ENCODE measurements at regions not wholly inside any gene's neighbourhood (a gene's known extent, or its start where the extent isn't known, plus 50 kb on each side); places are given as distances from the start of the nearest gene placed in this dataset.

- Histone ChIP-seq H3K9me3 (no peaks in the 10 kb centered on the region), H3K4me3 (ENCODE audit: control insufficient read depth in 1 of 2, extremely low read depth in 1 of 2, low read length in 1 of 2) (no peak overlapping the region), H3K27me3 (replicated peaks in 1 of 2; ENCODE audit: control insufficient read depth in 2 of 2, extremely low read depth in 1 of 2, insufficient read depth in 2 of 2, low read length in 1 of 2) (peaks cover 0 to 10% of the 10 kb centered on the region in 2 experiments), H3K36me3 (ENCODE audit: control insufficient read depth in 2 of 2, extremely low read depth in 1 of 2, insufficient read depth in 1 of 2, low read length in 1 of 2) (no peaks in the 10 kb centered on the region), H3K4me1 (ENCODE audit: control insufficient read depth in 1 of 2, extremely low read depth in 1 of 2, insufficient read depth in 2 of 2, low read length in 2 of 2) (no peaks in the 10 kb centered on the region), H3K27ac (ENCODE audit: low read length) (no peak overlapping the region)
- H3K9me3 Mint-ChIP-seq = no peaks in the 10 kb centered on the region
- peaks cover 0 to 6% (median 0%) of the 10 kb centered on the region in 3 donors for H3K4me1 Mint-ChIP-seq
- POLR2A ChIA-PET = no interaction called here
- peaks cover 2 to 7% of the 10 kb centered on the region in 2 donors for H3K27me3 Mint-ChIP-seq
- no peak for DNase-seq
- CTCF ChIA-PET = no interaction called here
- H3K27ac Mint-ChIP-seq = no peak overlapping the region
- no peak overlapping the region for H3K4me3 Mint-ChIP-seq
- ATAC-seq (replicated peaks in 1 of 4) = no peak
- no peaks in the 10 kb centered on the region for H3K36me3 Mint-ChIP-seq
These were observed 182.3 kb downstream of the MACROH2A1 start for GRCh38 chr5:135216471-135217343.

- Histone ChIP-seq H3K4me1 (ENCODE audit: control insufficient read depth in 1 of 2, extremely low read depth in 1 of 2, insufficient read depth in 2 of 2, low read length in 2 of 2) (no peaks in the 10 kb centered on the region), H3K4me3 (ENCODE audit: control insufficient read depth in 1 of 2, extremely low read depth in 1 of 2, low read length in 1 of 2) (no peak overlapping the region), H3K36me3 (ENCODE audit: control insufficient read depth in 2 of 2, extremely low read depth in 1 of 2, insufficient read depth in 1 of 2, low read length in 1 of 2) (no peaks in the 10 kb centered on the region), H3K9me3 (no peaks in the 10 kb centered on the region), H3K27me3 (replicated peaks in 1 of 2; ENCODE audit: control insufficient read depth in 2 of 2, extremely low read depth in 1 of 2, insufficient read depth in 2 of 2, low read length in 1 of 2) (peaks cover 0 to 10% of the 10 kb centered on the region in 2 experiments), H3K27ac (ENCODE audit: low read length) (no peak overlapping the region)
- Mint-ChIP-seq H3K27ac (no peak overlapping the region), H3K36me3 (no peaks in the 10 kb centered on the region), H3K27me3 (peaks cover 2 to 7% of the 10 kb centered on the region in 2 donors), H3K4me3 (no peak overlapping the region), H3K4me1 (peaks cover 0 to 6% (median 0%) of the 10 kb centered on the region in 3 donors), H3K9me3 (no peaks in the 10 kb centered on the region)
- ATAC-seq (replicated peaks in 1 of 4) (no peak), DNase-seq (no peak)
- WGBS (ENCODE audit: insufficient coverage) = 56% methylated on average over 5 of the region's 7 CpGs
- CTCF ChIA-PET = no interaction called here
- POLR2A ChIA-PET = no interaction called here
These were observed 181.8 kb upstream of the PITX1 start for GRCh38 chr5:135215617-135216470.

- Histone ChIP-seq H3K27me3 (replicated peaks in 1 of 2; ENCODE audit: control insufficient read depth in 2 of 2, extremely low read depth in 1 of 2, insufficient read depth in 2 of 2, low read length in 1 of 2) (peaks cover 0 to 10% of the 10 kb centered on the region in 2 experiments), H3K4me3 (ENCODE audit: control insufficient read depth in 1 of 2, extremely low read depth in 1 of 2, low read length in 1 of 2) (no peak overlapping the region), H3K4me1 (ENCODE audit: control insufficient read depth in 1 of 2, extremely low read depth in 1 of 2, insufficient read depth in 2 of 2, low read length in 2 of 2) (no peaks in the 10 kb centered on the region), H3K36me3 (ENCODE audit: control insufficient read depth in 2 of 2, extremely low read depth in 1 of 2, insufficient read depth in 1 of 2, low read length in 1 of 2) (no peaks in the 10 kb centered on the region), H3K9me3 (no peaks in the 10 kb centered on the region), H3K27ac (ENCODE audit: low read length) (no peak overlapping the region)
- H3K27me3 Mint-ChIP-seq = peaks cover 4 to 7% of the 10 kb centered on the region in 2 donors
- CTCF ChIA-PET = no interaction called here
- H3K4me1 Mint-ChIP-seq = peaks cover 0 to 6% (median 0%) of the 10 kb centered on the region in 3 donors
- DNase-seq = no peak
- ATAC-seq (replicated peaks in 1 of 4) = no peak
- H3K4me3 Mint-ChIP-seq = no peak overlapping the region
- no peaks in the 10 kb centered on the region for H3K36me3 Mint-ChIP-seq
- H3K27ac Mint-ChIP-seq = no peak overlapping the region
- WGBS (ENCODE audit: insufficient coverage) = 48% methylated on average over 4 of the region's 7 CpGs
- no peaks in the 10 kb centered on the region for H3K9me3 Mint-ChIP-seq
- POLR2A ChIA-PET = no interaction called here
These were observed 181.0 kb upstream of the PITX1 start for GRCh38 chr5:135214897-135215616.

GRCh38 chr5:135213466-135214239, 179.6 kb upstream of the PITX1 start:
- Histone ChIP-seq H3K4me3 (ENCODE audit: control insufficient read depth in 1 of 2, extremely low read depth in 1 of 2, low read length in 1 of 2) (no peak overlapping the region), H3K4me1 (ENCODE audit: control insufficient read depth in 1 of 2, extremely low read depth in 1 of 2, insufficient read depth in 2 of 2, low read length in 2 of 2) (no peaks in the 10 kb centered on the region), H3K27me3 (replicated peaks in 1 of 2; ENCODE audit: control insufficient read depth in 2 of 2, extremely low read depth in 1 of 2, insufficient read depth in 2 of 2, low read length in 1 of 2) (peaks cover 0 to 15% of the 10 kb centered on the region in 2 experiments), H3K36me3 (ENCODE audit: control insufficient read depth in 2 of 2, extremely low read depth in 1 of 2, insufficient read depth in 1 of 2, low read length in 1 of 2) (no peaks in the 10 kb centered on the region), H3K9me3 (no peaks in the 10 kb centered on the region), H3K27ac (ENCODE audit: low read length) (no peak overlapping the region)
- Mint-ChIP-seq H3K27me3 (peaks cover 10 to 11% of the 10 kb centered on the region in 2 donors), H3K9me3 (no peaks in the 10 kb centered on the region), H3K36me3 (no peaks in the 10 kb centered on the region), H3K4me3 (no peak overlapping the region), H3K27ac (no peak overlapping the region), H3K4me1 (peaks cover 0 to 6% (median 0%) of the 10 kb centered on the region in 3 donors)
- 74% methylated on average over 13 of the region's 15 CpGs for WGBS (ENCODE audit: insufficient coverage)
- ChIA-PET POLR2A (no interaction called here), CTCF (no interaction called here)
- no peak for ATAC-seq (replicated peaks in 1 of 4)
- no peak for DNase-seq

GRCh38 chr5:135213027-135213386, 179.0 kb upstream of the PITX1 start:
- H3K27ac ChIP-seq (ENCODE audit: low read length) = no peak overlapping the region
- H3K4me1 ChIP-seq (ENCODE audit: control insufficient read depth in 1 of 2, extremely low read depth in 1 of 2, insufficient read depth in 2 of 2, low read length in 2 of 2) = no peaks in the 10 kb centered on the region
- H3K4me3 ChIP-seq (ENCODE audit: control insufficient read depth in 1 of 2, extremely low read depth in 1 of 2, low read length in 1 of 2) = no peak overlapping the region
- 100% methylated on average over 1 of the region's 5 CpGs for WGBS (ENCODE audit: insufficient coverage)
- peaks cover 0 to 15% of the 10 kb centered on the region in 2 experiments for H3K27me3 ChIP-seq (replicated peaks in 1 of 2; ENCODE audit: control insufficient read depth in 2 of 2, extremely low read depth in 1 of 2, insufficient read depth in 2 of 2, low read length in 1 of 2)
- no peak overlapping the region for H3K27ac Mint-ChIP-seq
- no peaks in the 10 kb centered on the region for H3K9me3 Mint-ChIP-seq
- ChIA-PET POLR2A (no interaction called here), CTCF (interaction anchor here in 1 of 2 donors (0.6 kb wide), 1 partner anchor 12 kb away, joined by 4 read pairs; no protein-coding TSS in a partner anchor)
- H3K9me3 ChIP-seq = no peaks in the 10 kb centered on the region
- no peaks in the 10 kb centered on the region for H3K36me3 Mint-ChIP-seq
- H3K4me3 Mint-ChIP-seq = no peak overlapping the region
- no peaks in the 10 kb centered on the region for H3K36me3 ChIP-seq (ENCODE audit: control insufficient read depth in 2 of 2, extremely low read depth in 1 of 2, insufficient read depth in 1 of 2, low read length in 1 of 2)
- ATAC-seq (replicated peaks in 1 of 4) (no peak), DNase-seq (no peak)
- peaks cover 15 to 16% of the 10 kb centered on the region in 2 donors for H3K27me3 Mint-ChIP-seq
- peaks cover 0 to 6% (median 0%) of the 10 kb centered on the region in 3 donors for H3K4me1 Mint-ChIP-seq
